GM19395 (cell line): ENCODE measurements at regions not wholly inside any gene's neighbourhood (a gene's known extent, or its start where the extent isn't known, plus 50 kb on each side); places are given as distances from the start of the nearest gene placed in this dataset.

Source experiments
- ATAC-seq: cut with Tn5 transposase; IDR thresholded peaks from one replicate; pipeline ENCODE4 v1.9.1; 2021; ENCODE audit warnings: mild to moderate bottlenecking, moderate library complexity; ENCODE audit not compliant: unreplicated experiment

GRCh38 chr16:79409978-79410377 is 190.6 kb downstream of the MAF start:
- no peak for ATAC-seq

- no peak for ATAC-seq
Measured at GRCh38 chr16:79408355-79408754, 192.2 kb downstream of the MAF start.

GRCh38 chr16:79407461-79408135 is 192.9 kb downstream of the MAF start:
- no peak for ATAC-seq

GRCh38 chr16:79407005-79407404 is 193.5 kb downstream of the MAF start:
- ATAC-seq: no peak

GRCh38 chr16:79404571-79404970 is 196.0 kb downstream of the MAF start:
- ATAC-seq: no peak

GRCh38 chr16:79403534-79403933 is 197.0 kb downstream of the MAF start:
- ATAC-seq: no peak

GRCh38 chr16:79402920-79403319 is 197.6 kb downstream of the MAF start:
- no peak for ATAC-seq

GRCh38 chr16:79402356-79402755 is 198.2 kb downstream of the MAF start:
- no peak for ATAC-seq

GRCh38 chr16:79401782-79402181 is 198.8 kb downstream of the MAF start:
- ATAC-seq: no peak

GRCh38 chr16:79401157-79401556 is 199.4 kb downstream of the MAF start:
- no peak for ATAC-seq

- ATAC-seq: no peak
Measured at GRCh38 chr16:79400462-79401149, 199.9 kb downstream of the MAF start.

GRCh38 chr16:79395591-79395990 is 204.9 kb downstream of the MAF start:
- no peak for ATAC-seq

- ATAC-seq: no peak
Measured at GRCh38 chr16:79394206-79394605, 206.3 kb downstream of the MAF start.

- no peak for ATAC-seq
Measured at GRCh38 chr16:79393564-79393963, 207.0 kb downstream of the MAF start.

- no peak for ATAC-seq
Measured at GRCh38 chr16:79393127-79393526, 207.4 kb downstream of the MAF start.

GRCh38 chr16:79392081-79392480 is 208.5 kb downstream of the MAF start:
- ATAC-seq: no peak

- no peak for ATAC-seq
Measured at GRCh38 chr16:79391395-79391794, 209.1 kb downstream of the MAF start.

GRCh38 chr16:79390481-79391051 is 210.0 kb downstream of the MAF start:
- ATAC-seq: no peak

- no peak for ATAC-seq
Measured at GRCh38 chr16:79388396-79388795, 212.1 kb downstream of the MAF start.

GRCh38 chr16:79386299-79386698 is 214.2 kb downstream of the MAF start:
- no peak for ATAC-seq

- no peak for ATAC-seq
Measured at GRCh38 chr16:79381603-79382042, 218.9 kb downstream of the MAF start.

GRCh38 chr16:79380995-79381602 is 219.4 kb downstream of the MAF start:
- ATAC-seq: no peak
